Tibial nerve (tissue), 4 donors: ENCODE measurements at regions not wholly inside any gene's neighbourhood (a gene's known extent, or its start where the extent isn't known, plus 50 kb on each side); places are given as distances from the start of the nearest gene placed in this dataset.

Source experiments
- DNase-seq, 2 donors: peaks; one replicate each; pipeline ENCODE4 v3.0.0-alpha.2; 2019; ENCODE audit warnings: low spot score in 2 of 2
- H3K27ac ChIP-seq, 4 donors: fragments of 200-600 bp; sonication (generic) in 3 of 4; one replicate each; pipeline ENCODE4 v1.5.1; 2017 to 2019; ENCODE audit warnings: mild to moderate bottlenecking in 1 of 4
- H3K27me3 ChIP-seq, 2 donors: fragments of 200-600 bp; sonication (generic) in 1 of 2; one replicate each; pipeline versions ENCODE4 v1.5.1 to v1.6.0; 2017 to 2019
- H3K36me3 ChIP-seq, 3 donors: fragments of 200-600 bp; sonication (generic); one replicate each; pipeline ENCODE4 v1.5.1; 2018 to 2019
- H3K4me1 ChIP-seq, 4 donors: fragments of 200-600 bp; sonication (generic) in 3 of 4; one replicate each; pipeline ENCODE4 v1.5.1; 2017 to 2019
- H3K4me3 ChIP-seq, 4 donors: fragments of 200-600 bp; sonication (generic) in 3 of 4; one replicate each; pipeline ENCODE4 v1.5.1; 2017 to 2019; ENCODE audit warnings: mild to moderate bottlenecking in 1 of 4, moderate library complexity in 1 of 4
- H3K9me3 ChIP-seq, 4 donors: fragments of 200-600 bp; sonication (generic) in 3 of 4; one replicate each; pipeline ENCODE4 v1.5.1; 2017 to 2019
- EP300 ChIP-seq, 2 donors: sonication (generic); formaldehyde crosslinking; IDR thresholded peaks; one replicate each; pipeline ENCODE4 v1.6.1; 2017; ENCODE audit warnings: antibody characterized with exemption in 2 of 2, mild to moderate bottlenecking in 1 of 2
- POLR2A ChIP-seq, 2 donors: fragments of 450-650 bp; IDR thresholded peaks; one replicate each; pipeline ENCODE4 v1.6.1; 2017; ENCODE audit warnings: antibody characterized with exemption in 2 of 2, mild to moderate bottlenecking in 2 of 2, moderate library complexity in 2 of 2
- WGBS, 2 donors: methylation state at CpG; one replicate each; pipeline ENCODE4 v1.1.5; 2018; 5-methylcytosine and 5-hydroxymethylcytosine counted together
- TF ChIP-seq, protein P1 (sequence below), 5 experiments: fragments of 200-600 bp in 3 of 5; fragments of 450-650 bp in 2 of 5; sonication (generic) in 3 of 5; IDR thresholded peaks; one replicate each; pipeline ENCODE4 v1.5.1; 2016 to 2019; ENCODE audit warnings: antibody characterized with exemption in 5 of 5, mild to moderate bottlenecking in 3 of 5, moderate library complexity in 2 of 5

DNA sequence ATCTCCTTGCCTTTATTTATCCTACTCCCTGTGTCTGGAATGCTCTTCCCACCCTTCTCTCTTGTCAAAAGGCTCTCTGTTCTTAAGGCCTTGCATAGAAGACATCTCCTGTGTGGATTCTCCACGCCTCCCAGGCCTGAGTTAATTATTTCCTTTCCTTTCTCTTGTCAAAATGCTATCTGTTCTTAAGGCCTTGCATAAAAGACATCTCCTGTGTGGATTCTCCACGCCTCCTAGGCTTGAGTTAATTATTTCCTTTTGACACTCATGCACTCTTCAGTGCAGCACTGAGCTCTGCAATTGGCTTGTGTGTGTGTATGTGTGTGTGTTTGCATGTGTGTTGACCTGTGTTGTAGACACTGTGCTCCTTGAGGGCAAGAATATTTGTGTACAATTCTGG, 52.1 kb upstream of the DCD start:
- no peak for DNase-seq
- 48 to 62% methylated on average over 2 of the region's 2 CpGs for WGBS, 2 donors

More for the DNA sequence above, 52.1 kb upstream of the DCD start:
- H3K36me3 ChIP-seq: no peaks in the 10 kb centered on the region
- TF ChIP-seq, protein P1, sequence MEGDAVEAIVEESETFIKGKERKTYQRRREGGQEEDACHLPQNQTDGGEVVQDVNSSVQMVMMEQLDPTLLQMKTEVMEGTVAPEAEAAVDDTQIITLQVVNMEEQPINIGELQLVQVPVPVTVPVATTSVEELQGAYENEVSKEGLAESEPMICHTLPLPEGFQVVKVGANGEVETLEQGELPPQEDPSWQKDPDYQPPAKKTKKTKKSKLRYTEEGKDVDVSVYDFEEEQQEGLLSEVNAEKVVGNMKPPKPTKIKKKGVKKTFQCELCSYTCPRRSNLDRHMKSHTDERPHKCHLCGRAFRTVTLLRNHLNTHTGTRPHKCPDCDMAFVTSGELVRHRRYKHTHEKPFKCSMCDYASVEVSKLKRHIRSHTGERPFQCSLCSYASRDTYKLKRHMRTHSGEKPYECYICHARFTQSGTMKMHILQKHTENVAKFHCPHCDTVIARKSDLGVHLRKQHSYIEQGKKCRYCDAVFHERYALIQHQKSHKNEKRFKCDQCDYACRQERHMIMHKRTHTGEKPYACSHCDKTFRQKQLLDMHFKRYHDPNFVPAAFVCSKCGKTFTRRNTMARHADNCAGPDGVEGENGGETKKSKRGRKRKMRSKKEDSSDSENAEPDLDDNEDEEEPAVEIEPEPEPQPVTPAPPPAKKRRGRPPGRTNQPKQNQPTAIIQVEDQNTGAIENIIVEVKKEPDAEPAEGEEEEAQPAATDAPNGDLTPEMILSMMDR (IDR thresholded peaks at IDR 0.05): no peak
- TF ChIP-seq EP300 (IDR thresholded peaks at IDR 0.05): no peak
- no peak for TF ChIP-seq POLR2A (IDR thresholded peaks at IDR 0.05)
- H3K27me3 ChIP-seq: no peaks in the 10 kb centered on the region
- H3K9me3 ChIP-seq: no peaks in the 10 kb centered on the region
- no peak overlapping the region for H3K27ac ChIP-seq
- no peak overlapping the region for H3K4me3 ChIP-seq
- peaks cover 0 to 3% (median 0%) of the 10 kb centered on the region in 4 donors for H3K4me1 ChIP-seq
